ENCODE measurements at regions not wholly inside any gene's neighbourhood (a gene's known extent, or its start where the extent isn't known, plus 50 kb on each side); places are given as distances from the start of the nearest gene placed in this dataset.

GRCh38 chr2:2642906-2643890 is 312.1 kb upstream of the MYT1L start:
- TF ChIP-seq CTCF (IDR thresholded peaks at IDR 0.05) (no peak), POLR2AphosphoS5 (IDR thresholded peaks at IDR 0.05) (no peak), POLR2A (IDR thresholded peaks at IDR 0.05) (no peak), EP300 (IDR thresholded peaks at IDR 0.05) (no peak)

Data from suprapubic skin (tissue), 4 donors.